SK-N-SH (cell line): ENCODE measurements at regions not wholly inside any gene's neighbourhood (a gene's known extent, or its start where the extent isn't known, plus 50 kb on each side); places are given as distances from the start of the nearest gene placed in this dataset.

Experiments used
- CHD2 ChIP-seq: fragments of 150-350 bp; IDR thresholded peaks from 2 replicates; pipeline ENCODE4 v1.6.1; 2018; ENCODE audit warnings: low read length; ENCODE audit not compliant: partially characterized antibody
- FOXM1 ChIP-seq: IDR thresholded peaks from 2 replicates; pipeline ENCODE4 v1.4.0; 2012; ENCODE audit warnings: low read depth, mild to moderate bottlenecking
- TF ChIP-seq, protein P1 (sequence below): fragments of 200-600 bp; sonication (generic); IDR thresholded peaks from 2 replicates; pipeline ENCODE4 v1.6.1; 2017; ENCODE audit warnings: antibody characterized with exemption, mild to moderate bottlenecking, moderate library complexity

DNA sequence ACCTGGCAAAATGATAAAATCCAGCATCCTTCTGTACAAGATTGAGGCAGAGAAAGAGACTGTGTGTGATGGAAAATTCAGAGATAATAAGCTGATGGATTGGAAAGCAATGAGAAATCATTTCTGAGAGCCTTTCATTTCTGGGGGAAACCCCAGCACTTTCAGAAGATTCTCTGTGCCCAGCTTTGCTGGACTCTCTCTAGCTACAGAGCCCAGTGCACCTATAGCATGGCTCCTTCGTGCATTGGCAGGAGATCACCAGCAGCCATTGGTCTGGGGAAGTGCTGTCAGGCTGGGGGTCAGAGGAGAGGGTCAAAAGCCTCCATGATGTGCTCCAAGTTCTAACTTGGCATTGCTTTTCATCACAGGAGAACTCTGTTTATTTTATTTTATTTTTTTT lies 259.9 kb downstream of the SOX9 start:
- no peak for TF ChIP-seq FOXM1
- TF ChIP-seq CHD2: no peak
- TF ChIP-seq, protein P1, sequence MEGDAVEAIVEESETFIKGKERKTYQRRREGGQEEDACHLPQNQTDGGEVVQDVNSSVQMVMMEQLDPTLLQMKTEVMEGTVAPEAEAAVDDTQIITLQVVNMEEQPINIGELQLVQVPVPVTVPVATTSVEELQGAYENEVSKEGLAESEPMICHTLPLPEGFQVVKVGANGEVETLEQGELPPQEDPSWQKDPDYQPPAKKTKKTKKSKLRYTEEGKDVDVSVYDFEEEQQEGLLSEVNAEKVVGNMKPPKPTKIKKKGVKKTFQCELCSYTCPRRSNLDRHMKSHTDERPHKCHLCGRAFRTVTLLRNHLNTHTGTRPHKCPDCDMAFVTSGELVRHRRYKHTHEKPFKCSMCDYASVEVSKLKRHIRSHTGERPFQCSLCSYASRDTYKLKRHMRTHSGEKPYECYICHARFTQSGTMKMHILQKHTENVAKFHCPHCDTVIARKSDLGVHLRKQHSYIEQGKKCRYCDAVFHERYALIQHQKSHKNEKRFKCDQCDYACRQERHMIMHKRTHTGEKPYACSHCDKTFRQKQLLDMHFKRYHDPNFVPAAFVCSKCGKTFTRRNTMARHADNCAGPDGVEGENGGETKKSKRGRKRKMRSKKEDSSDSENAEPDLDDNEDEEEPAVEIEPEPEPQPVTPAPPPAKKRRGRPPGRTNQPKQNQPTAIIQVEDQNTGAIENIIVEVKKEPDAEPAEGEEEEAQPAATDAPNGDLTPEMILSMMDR: no peak
